OCI-LY1 (cell line): ENCODE measurements at regions not wholly inside any gene's neighbourhood (a gene's known extent, or its start where the extent isn't known, plus 50 kb on each side); places are given as distances from the start of the nearest gene placed in this dataset.
A peak's percentile ranks its signal among the peaks of the same experiment; 100 is the strongest.

ENCODE experiments used
- H2AFZ ChIP-seq: fragments of 200-600 bp; sonication (generic), shearing (Covaris generic); 2 replicates; pipeline ENCODE4 v1.6.0; 2014; ENCODE audit warnings: antibody characterized with exemption, mild to moderate bottlenecking, low read length
- H3F3A ChIP-seq: fragments of 200-600 bp; sonication (generic), shearing (Covaris generic); 2 replicates; pipeline ENCODE4 v1.6.0; 2014; ENCODE audit warnings: mild to moderate bottlenecking, antibody characterized with exemption, low read length, moderate library complexity; ENCODE audit not compliant: insufficient read depth
- H3K27ac ChIP-seq: fragments of 200-600 bp; sonication (generic); 2 replicates; pipeline ENCODE4 v1.5.1; 2014; ENCODE audit warnings: low read length, mixed run types, mild to moderate bottlenecking, low read depth; ENCODE audit not compliant: poor library complexity, severe bottlenecking
- H3K27me3 ChIP-seq: fragments of 200-600 bp; sonication (generic); 2 replicates; pipeline ENCODE4 v1.6.0; 2014; ENCODE audit warnings: antibody characterized with exemption, mild to moderate bottlenecking, low read length, moderate library complexity; ENCODE audit not compliant: insufficient read depth
- H3K36me3 ChIP-seq: fragments of 200-600 bp; sonication (generic); 2 replicates; pipeline ENCODE4 v1.6.1; 2014; ENCODE audit warnings: mild to moderate bottlenecking, antibody characterized with exemption, low read length, moderate library complexity, mixed read lengths; ENCODE audit not compliant: insufficient read depth
- H3K4me1 ChIP-seq: fragments of 200-600 bp; sonication (generic); 2 replicates; pipeline ENCODE4 v1.5.1; 2014; ENCODE audit warnings: mild to moderate bottlenecking, low read length, moderate library complexity; ENCODE audit not compliant: insufficient read depth, severe bottlenecking
- H3K4me2 ChIP-seq: fragments of 200-600 bp; sonication (generic), shearing (Covaris generic); 2 replicates; pipeline ENCODE4 v1.6.1; 2014; ENCODE audit warnings: low read length
- H3K4me3 ChIP-seq: fragments of 200-600 bp; sonication (generic); 2 replicates; pipeline ENCODE4 v1.5.1; 2014; ENCODE audit warnings: low read length, low read depth, mild to moderate bottlenecking, mixed read lengths; ENCODE audit not compliant: poor library complexity, severe bottlenecking
- H3K79me2 ChIP-seq: fragments of 200-600 bp; shearing (Covaris generic); 2 replicates; pipeline ENCODE4 v1.6.1; 2016; ENCODE audit warnings: mixed run types, low read length, mixed read lengths; ENCODE audit not compliant: insufficient read depth
- H3K9ac ChIP-seq: fragments of 200-600 bp; sonication (generic), shearing (Covaris generic); 2 replicates; pipeline ENCODE4 v1.6.1; 2014; ENCODE audit warnings: mild to moderate bottlenecking, low read length, mixed read lengths
- H3K9me2 ChIP-seq: fragments of 200-600 bp; sonication (generic), shearing (Covaris generic); 2 replicates; pipeline ENCODE4 v1.6.1; 2014; ENCODE audit warnings: low read depth, mild to moderate bottlenecking, low read length, mixed read lengths
- H3K9me3 ChIP-seq: fragments of 200-600 bp; shearing (Covaris generic); 2 replicates; pipeline ENCODE4 v1.6.1; 2014; ENCODE audit warnings: low read length, mixed read lengths
- H4K20me1 ChIP-seq: fragments of 200-600 bp; sonication (generic), shearing (Covaris generic); 2 replicates; pipeline ENCODE4 v1.6.0; 2016; ENCODE audit warnings: mild to moderate bottlenecking, low read length; ENCODE audit not compliant: insufficient read depth
- EZH2 ChIP-seq: fragments of 200-600 bp; sonication (generic), shearing (Covaris generic); IDR thresholded peaks from 2 replicates; pipeline ENCODE4 v1.8.0; 2017; ENCODE audit warnings: borderline replicate concordance, mixed run types, mild to moderate bottlenecking, antibody characterized with exemption, low read length, moderate library complexity, mixed read lengths
- TF ChIP-seq, protein P1 (sequence below): fragments of 200-600 bp; sonication (generic), shearing (Covaris generic); IDR thresholded peaks from 2 replicates; pipeline ENCODE4 v1.5.1; 2017; ENCODE audit warnings: mild to moderate bottlenecking, antibody characterized with exemption, low read length, moderate library complexity, mixed read lengths

DNA sequence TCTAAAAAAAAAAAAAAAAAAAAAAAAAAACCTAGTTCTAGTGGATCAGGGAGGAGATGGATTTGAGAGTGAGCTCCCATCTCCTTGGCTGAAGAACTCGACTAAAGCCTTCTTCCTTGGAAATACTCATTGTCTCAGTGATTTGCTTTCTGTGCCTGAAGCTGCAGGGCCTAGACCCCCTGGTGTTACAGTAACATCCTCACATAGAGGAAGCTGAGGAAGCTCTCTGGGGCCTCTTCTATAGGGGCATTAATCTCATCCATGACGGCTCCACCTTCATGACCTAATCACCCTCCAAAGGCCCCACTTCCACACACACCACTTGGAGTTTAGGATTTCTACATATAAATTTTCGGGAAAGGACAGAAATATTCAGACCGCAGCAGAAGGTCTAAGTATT lies 95.9 kb upstream of the ETS2 start:
- Histone ChIP-seq H3K9me2 (no peaks in the 10 kb centered on the region), H3K9ac (no peak overlapping the region), H3K4me3 (no peak overlapping the region), H3K27me3 (no peaks in the 10 kb centered on the region), H2AFZ (no peak overlapping the region), H3K27ac (no peak overlapping the region), H3K4me2 (no peak overlapping the region), H3K4me1 (no peaks in the 10 kb centered on the region), H3K79me2 (no peaks in the 10 kb centered on the region), H3K9me3 (no peaks in the 10 kb centered on the region), H3K36me3 (no peaks in the 10 kb centered on the region), H4K20me1 (no peaks in the 10 kb centered on the region), H3F3A (no peaks in the 10 kb centered on the region)
- no peak for TF ChIP-seq EZH2
- TF ChIP-seq, protein P1, sequence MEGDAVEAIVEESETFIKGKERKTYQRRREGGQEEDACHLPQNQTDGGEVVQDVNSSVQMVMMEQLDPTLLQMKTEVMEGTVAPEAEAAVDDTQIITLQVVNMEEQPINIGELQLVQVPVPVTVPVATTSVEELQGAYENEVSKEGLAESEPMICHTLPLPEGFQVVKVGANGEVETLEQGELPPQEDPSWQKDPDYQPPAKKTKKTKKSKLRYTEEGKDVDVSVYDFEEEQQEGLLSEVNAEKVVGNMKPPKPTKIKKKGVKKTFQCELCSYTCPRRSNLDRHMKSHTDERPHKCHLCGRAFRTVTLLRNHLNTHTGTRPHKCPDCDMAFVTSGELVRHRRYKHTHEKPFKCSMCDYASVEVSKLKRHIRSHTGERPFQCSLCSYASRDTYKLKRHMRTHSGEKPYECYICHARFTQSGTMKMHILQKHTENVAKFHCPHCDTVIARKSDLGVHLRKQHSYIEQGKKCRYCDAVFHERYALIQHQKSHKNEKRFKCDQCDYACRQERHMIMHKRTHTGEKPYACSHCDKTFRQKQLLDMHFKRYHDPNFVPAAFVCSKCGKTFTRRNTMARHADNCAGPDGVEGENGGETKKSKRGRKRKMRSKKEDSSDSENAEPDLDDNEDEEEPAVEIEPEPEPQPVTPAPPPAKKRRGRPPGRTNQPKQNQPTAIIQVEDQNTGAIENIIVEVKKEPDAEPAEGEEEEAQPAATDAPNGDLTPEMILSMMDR: no peak

DNA sequence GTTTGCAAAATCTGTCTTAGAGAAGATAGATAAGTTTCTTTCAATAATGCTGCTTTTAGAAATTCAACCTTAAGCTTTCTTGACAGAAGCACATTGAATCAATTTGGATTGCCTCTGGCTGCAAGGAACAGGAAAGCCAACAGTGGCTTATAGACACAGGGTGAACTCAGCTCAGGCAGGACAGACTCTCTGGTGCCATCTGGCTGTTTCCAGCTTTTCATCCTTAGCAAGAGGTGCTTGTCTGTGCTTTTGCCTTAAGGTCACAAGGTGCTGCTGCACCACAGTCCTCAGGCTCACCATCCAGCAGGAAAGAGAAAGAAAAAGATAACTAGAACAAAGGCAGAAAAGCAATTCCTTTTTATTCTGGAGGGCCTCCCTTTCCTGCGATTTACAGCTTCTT lies 93.7 kb upstream of the ETS2 start:
- H2AFZ ChIP-seq: no peak overlapping the region
- no peaks in the 10 kb centered on the region for H3K79me2 ChIP-seq
- H3F3A ChIP-seq: no peaks in the 10 kb centered on the region
- TF ChIP-seq, protein P1: peak; percentile 23; the same call in 1 of the 2 replicates
- TF ChIP-seq EZH2: no peak
- no peaks in the 10 kb centered on the region for H3K27me3 ChIP-seq
- H3K9me2 ChIP-seq: no peaks in the 10 kb centered on the region
- H3K4me1 ChIP-seq: no peaks in the 10 kb centered on the region
- no peaks in the 10 kb centered on the region for H3K36me3 ChIP-seq
- H3K4me3 ChIP-seq: no peak overlapping the region
- H3K4me2 ChIP-seq: no peak overlapping the region
- H3K27ac ChIP-seq: no peak overlapping the region
- no peaks in the 10 kb centered on the region for H4K20me1 ChIP-seq
- H3K9me3 ChIP-seq: no peaks in the 10 kb centered on the region
- no peak overlapping the region for H3K9ac ChIP-seq

DNA sequence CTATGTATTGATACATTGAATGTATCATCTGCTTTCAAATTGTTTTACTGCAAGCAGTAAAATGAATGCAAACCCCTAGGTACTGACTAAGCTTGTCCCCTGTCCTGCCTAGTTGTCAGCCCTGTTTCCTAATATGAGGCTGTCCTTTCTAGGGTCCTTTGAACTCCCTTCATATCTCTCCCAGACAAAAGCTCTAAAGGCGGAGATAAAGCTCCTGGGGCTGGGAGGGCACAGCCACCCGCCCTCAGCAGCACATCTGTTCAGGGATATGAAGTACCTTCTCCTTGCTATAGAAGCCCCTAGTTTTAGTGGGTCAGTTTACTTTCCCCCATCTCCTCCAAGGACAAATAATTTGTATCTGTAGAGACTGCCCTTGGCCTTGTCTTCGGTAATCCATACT lies 93.1 kb upstream of the ETS2 start:
- H3K27ac ChIP-seq: no peak overlapping the region
- H3K4me2 ChIP-seq: no peak overlapping the region
- H4K20me1 ChIP-seq: no peaks in the 10 kb centered on the region
- no peak overlapping the region for H3K9ac ChIP-seq
- no peak overlapping the region for H2AFZ ChIP-seq
- no peaks in the 10 kb centered on the region for H3K79me2 ChIP-seq
- TF ChIP-seq, protein P1: no peak
- no peak for TF ChIP-seq EZH2
- H3F3A ChIP-seq: no peaks in the 10 kb centered on the region
- no peaks in the 10 kb centered on the region for H3K27me3 ChIP-seq
- no peaks in the 10 kb centered on the region for H3K9me3 ChIP-seq
- no peaks in the 10 kb centered on the region for H3K9me2 ChIP-seq
- no peaks in the 10 kb centered on the region for H3K36me3 ChIP-seq
- no peak overlapping the region for H3K4me3 ChIP-seq
- H3K4me1 ChIP-seq: no peaks in the 10 kb centered on the region
